ENCODE measurements at regions not wholly inside any gene's neighbourhood (a gene's known extent, or its start where the extent isn't known, plus 50 kb on each side); places are given as distances from the start of the nearest gene placed in this dataset.
"Not testable (repeated sequence)": the region's sequence is repeated elsewhere in the genome, so short reads cannot be mapped to it uniquely, and the experiment has no call there.

GRCh38 chr6:56739836-56740815 is 97.4 kb upstream of the DST start:
- no peak for DNase-seq

GRCh38 chr6:56736804-56737203 is 94.1 kb upstream of the DST start:
- no peak for DNase-seq

GRCh38 chr6:56734335-56734734 is 91.6 kb upstream of the DST start:
- DNase-seq: no peak

- no peak for DNase-seq
Measured at GRCh38 chr6:56733211-56733697, 90.6 kb upstream of the DST start.

GRCh38 chr6:56732517-56732916 is 89.8 kb upstream of the DST start:
- no peak for DNase-seq

- DNase-seq: no peak
Measured at GRCh38 chr6:56730663-56731529, 88.2 kb upstream of the DST start.

- no peak for DNase-seq
Measured at GRCh38 chr6:56729719-56730118, 87.0 kb upstream of the DST start.

- DNase-seq: not testable (repeated sequence)
Measured at GRCh38 chr6:56729166-56729565, 86.5 kb upstream of the DST start.

- no peak for DNase-seq
Measured at GRCh38 chr6:56727097-56727850, 84.6 kb upstream of the DST start.

- no peak for DNase-seq
Measured at GRCh38 chr6:56725254-56725653, 82.6 kb upstream of the DST start.

- DNase-seq: no peak
Measured at GRCh38 chr6:56724455-56724854, 81.8 kb upstream of the DST start.

GRCh38 chr6:56720882-56721281 is 78.2 kb upstream of the DST start:
- DNase-seq: no peak

GRCh38 chr6:56720202-56720601 is 77.5 kb upstream of the DST start:
- not testable (repeated sequence) for DNase-seq

- not testable (repeated sequence) for DNase-seq
Measured at GRCh38 chr6:56719315-56720058, 76.8 kb upstream of the DST start.

GRCh38 chr6:56718236-56718635 is 75.5 kb upstream of the DST start:
- no peak for DNase-seq

GRCh38 chr6:56716229-56716628 is 73.5 kb upstream of the DST start:
- no peak for DNase-seq

GRCh38 chr6:56715741-56716140 is 73.1 kb upstream of the DST start:
- DNase-seq: no peak

GRCh38 chr6:56714982-56715456 is 72.3 kb upstream of the DST start:
- no peak for DNase-seq

GRCh38 chr6:56714273-56714672 is 71.6 kb upstream of the DST start:
- no peak for DNase-seq

GRCh38 chr6:56713254-56713672 is 70.6 kb upstream of the DST start:
- no peak for DNase-seq

- DNase-seq: no peak
Measured at GRCh38 chr6:56710967-56711366, 68.3 kb upstream of the DST start.

- no peak for DNase-seq
Measured at GRCh38 chr6:56709650-56710049, 67.0 kb upstream of the DST start.

Data from NCI-H1105 treated with DMSO at 0.1 percent for 48 hours (cell line).